A549 (cell line): ENCODE measurements at regions not wholly inside any gene's neighbourhood (a gene's known extent, or its start where the extent isn't known, plus 50 kb on each side); places are given as distances from the start of the nearest gene placed in this dataset.

Experiments
- CTCF ChIP-seq: fragments of >200 bp; sonication (Bioruptor Twin); formaldehyde crosslinking; IDR thresholded peaks from 3 replicates; pipeline ENCODE4 v1.5.1; 2016
- EP300 ChIP-seq, 2 experiments: fragments of >200 bp; sonication (Bioruptor Twin); formaldehyde crosslinking; IDR thresholded peaks; 2 replicates in 1 of 2; 3 replicates in 1 of 2; pipeline ENCODE4 v1.6.1; 2016 to 2017
- MYC ChIP-seq: IDR thresholded peaks from 2 replicates; pipeline ENCODE4 v1.6.1; 2012; ENCODE audit warnings: mild to moderate bottlenecking, inconsistent platforms, low read length, improper control_type of control experiment, borderline replicate concordance
- RFX5 ChIP-seq: fragments of 450-650 bp; IDR thresholded peaks from 2 replicates; pipeline ENCODE4 v1.7.1; 2014; ENCODE audit warnings: antibody characterized with exemption, mild to moderate bottlenecking, moderate library complexity
- TP53 ChIP-seq: fragments of 250-450 bp; sonication (Bioruptor Pico); IDR thresholded peaks from 2 replicates; pipeline ENCODE4 v1.5.0; 2021; ENCODE audit warnings: mild to moderate bottlenecking, moderate library complexity

- no peak for TF ChIP-seq EP300 (IDR thresholded peaks at IDR 0.05)
- TF ChIP-seq CTCF, result no peak
- TF ChIP-seq RFX5, result no peak
- no peak for TF ChIP-seq MYC
- TF ChIP-seq TP53 (CRISPR knock-in tag), result no peak
Measured at GRCh38 chr7:153840861-153841260, 211.3 kb upstream of the DPP6 start.
